B cell (primary cell): ENCODE measurements at regions not wholly inside any gene's neighbourhood (a gene's known extent, or its start where the extent isn't known, plus 50 kb on each side); places are given as distances from the start of the nearest gene placed in this dataset.

Experiments
- CTCF ChIP-seq: fragments of 200-600 bp; IDR thresholded peaks from one replicate; pipeline ENCODE4 v1.8.0; 2022; ENCODE audit warnings: antibody characterized with exemption, mild to moderate bottlenecking
- EZH2 ChIP-seq: IDR thresholded peaks from 2 replicates; pipeline ENCODE4 v1.6.1; 2012; ENCODE audit warnings: borderline replicate concordance, low read depth, mild to moderate bottlenecking, moderate library complexity, low read length; ENCODE audit not compliant: insufficient read depth, poor library complexity, severe bottlenecking

GRCh38 chr13:69600811-69601210 lies 506.8 kb upstream of the ATXN8OS start:
- TF ChIP-seq EZH2 (no peak), CTCF (no peak)
